Tibial nerve (tissue), 3 donors: ENCODE measurements at regions not wholly inside any gene's neighbourhood (a gene's known extent, or its start where the extent isn't known, plus 50 kb on each side); places are given as distances from the start of the nearest gene placed in this dataset.

Source experiments
- POLR2A ChIP-seq, 2 donors: fragments of 450-650 bp; IDR thresholded peaks; one replicate each; pipeline ENCODE4 v1.6.1; 2017; ENCODE audit warnings: antibody characterized with exemption in 2 of 2, mild to moderate bottlenecking in 2 of 2, moderate library complexity in 2 of 2
- TF ChIP-seq, protein P1 (sequence below), 5 experiments: fragments of 200-600 bp in 3 of 5; fragments of 450-650 bp in 2 of 5; sonication (generic) in 3 of 5; IDR thresholded peaks; one replicate each; pipeline ENCODE4 v1.5.1; 2016 to 2019; ENCODE audit warnings: antibody characterized with exemption in 5 of 5, mild to moderate bottlenecking in 3 of 5, moderate library complexity in 2 of 5

DNA sequence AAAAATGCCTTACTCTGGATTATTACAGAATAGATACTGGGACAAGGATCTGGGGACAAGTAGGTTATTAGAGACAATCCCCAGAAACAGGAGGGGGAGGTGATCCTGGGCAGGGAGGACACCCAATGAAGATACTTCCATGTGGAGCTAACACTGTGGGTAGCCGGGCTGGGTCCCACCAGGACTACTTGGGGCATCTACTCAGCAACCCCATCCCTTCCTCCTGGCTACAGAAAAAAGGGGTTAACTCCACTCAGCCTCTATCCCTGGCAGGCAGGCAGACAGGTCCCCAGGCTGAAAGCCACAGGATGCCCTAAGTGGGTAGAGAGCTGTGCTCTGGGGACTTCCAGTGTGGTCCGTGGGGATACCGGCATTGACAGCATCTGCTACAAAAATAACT, 68.0 kb upstream of the NXT1 start:
- TF ChIP-seq, protein P1, sequence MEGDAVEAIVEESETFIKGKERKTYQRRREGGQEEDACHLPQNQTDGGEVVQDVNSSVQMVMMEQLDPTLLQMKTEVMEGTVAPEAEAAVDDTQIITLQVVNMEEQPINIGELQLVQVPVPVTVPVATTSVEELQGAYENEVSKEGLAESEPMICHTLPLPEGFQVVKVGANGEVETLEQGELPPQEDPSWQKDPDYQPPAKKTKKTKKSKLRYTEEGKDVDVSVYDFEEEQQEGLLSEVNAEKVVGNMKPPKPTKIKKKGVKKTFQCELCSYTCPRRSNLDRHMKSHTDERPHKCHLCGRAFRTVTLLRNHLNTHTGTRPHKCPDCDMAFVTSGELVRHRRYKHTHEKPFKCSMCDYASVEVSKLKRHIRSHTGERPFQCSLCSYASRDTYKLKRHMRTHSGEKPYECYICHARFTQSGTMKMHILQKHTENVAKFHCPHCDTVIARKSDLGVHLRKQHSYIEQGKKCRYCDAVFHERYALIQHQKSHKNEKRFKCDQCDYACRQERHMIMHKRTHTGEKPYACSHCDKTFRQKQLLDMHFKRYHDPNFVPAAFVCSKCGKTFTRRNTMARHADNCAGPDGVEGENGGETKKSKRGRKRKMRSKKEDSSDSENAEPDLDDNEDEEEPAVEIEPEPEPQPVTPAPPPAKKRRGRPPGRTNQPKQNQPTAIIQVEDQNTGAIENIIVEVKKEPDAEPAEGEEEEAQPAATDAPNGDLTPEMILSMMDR (IDR thresholded peaks at IDR 0.05), result no peak
- TF ChIP-seq POLR2A (IDR thresholded peaks at IDR 0.05), result no peak
